Spleen (tissue), 11 donors: ENCODE measurements at regions not wholly inside any gene's neighbourhood (a gene's known extent, or its start where the extent isn't known, plus 50 kb on each side); places are given as distances from the start of the nearest gene placed in this dataset.

Source experiments
- DNase-seq: peaks from one replicate; pipeline ENCODE4 v3.0.0-alpha.2; 2020
- H3K27ac ChIP-seq, 8 donors: fragments of 200-600 bp; sonication (generic) in 7 of 8; 1 replicate in 4 of 8; 2 replicates in 4 of 8; pipeline versions ENCODE4 v1.5.0 to v1.8.0; 2016 to 2021; ENCODE audit warnings: inconsistent platforms in 4 of 8, mild to moderate bottlenecking in 4 of 8, moderate library complexity in 1 of 8
- H3K27me3 ChIP-seq, 7 donors: fragments of 200-600 bp; sonication (generic) in 6 of 7; replicated peaks in 1 of 7; 1 replicate in 4 of 7; 2 replicates in 3 of 7; pipeline versions ENCODE4 v1.5.0 to v1.8.0; 2016 to 2021; ENCODE audit warnings: inconsistent platforms in 3 of 7, mild to moderate bottlenecking in 1 of 7
- H3K36me3 ChIP-seq, 6 donors: fragments of 200-600 bp; sonication (generic) in 5 of 6; 1 replicate in 4 of 6; 2 replicates in 2 of 6; pipeline versions ENCODE4 v1.5.0 to v1.8.0; 2016 to 2021; ENCODE audit warnings: inconsistent platforms in 2 of 6
- H3K4me1 ChIP-seq, 6 donors: fragments of 200-600 bp; sonication (generic) in 5 of 6; 1 replicate in 3 of 6; 2 replicates in 3 of 6; pipeline versions ENCODE4 v1.5.0 to v1.8.0; 2016 to 2021; ENCODE audit warnings: inconsistent platforms in 3 of 6
- H3K4me3 ChIP-seq, 8 donors: fragments of 200-600 bp; sonication (generic) in 7 of 8; 1 replicate in 4 of 8; 2 replicates in 4 of 8; pipeline versions ENCODE4 v1.5.0 to v1.8.0; 2016 to 2021; ENCODE audit warnings: inconsistent platforms in 4 of 8, mild to moderate bottlenecking in 4 of 8, moderate library complexity in 2 of 8
- H3K9me3 ChIP-seq, 8 donors: fragments of 200-600 bp; sonication (generic) in 7 of 8; 1 replicate in 4 of 8; 2 replicates in 4 of 8; pipeline versions ENCODE4 v1.5.0 to v1.8.0; 2016 to 2021; ENCODE audit warnings: inconsistent platforms in 4 of 8
- CTCF ChIP-seq, 11 experiments: fragments of 200-600 bp in 7 of 11; fragments of 450-650 bp in 4 of 11; sonication (generic) in 4 of 11; IDR thresholded peaks in 8 of 11; conservative IDR thresholded peaks in 3 of 11; 1 replicate in 7 of 11; 2 replicates in 4 of 11; pipeline versions ENCODE4 v1.4.0 to v1.8.0; 2016 to 2021; ENCODE audit warnings: antibody characterized with exemption in 11 of 11, inconsistent platforms in 4 of 11, mild to moderate bottlenecking in 1 of 11
- POLR2A ChIP-seq, 3 donors: fragments of 450-650 bp; IDR thresholded peaks; one replicate each; pipeline ENCODE4 v1.5.1; 2017; ENCODE audit warnings: antibody characterized with exemption in 3 of 3, mild to moderate bottlenecking in 1 of 3
- POLR2AphosphoS5 ChIP-seq, 3 donors: sonication (generic); formaldehyde crosslinking; IDR thresholded peaks; one replicate each; pipeline ENCODE4 v1.5.1; 2017; ENCODE audit warnings: antibody characterized with exemption in 3 of 3
- WGBS, 5 donors: extraction: QIAGEN DNeasy Blood & Tissue Kit in 3 of 5; methylation state at CpG; one replicate each; pipeline versions ENCODE4 v1.1.5 to v1.1.7; 2013 to 2018; 5-methylcytosine and 5-hydroxymethylcytosine counted together
- intact Hi-C: fragments of 100-400 bp; cut with DNase I; formaldehyde crosslinking; loops from one replicate; pipeline ENCODE4 v1.15.0; 2023; ENCODE audit warnings: low total_unique reads
- donor health status: healthy with polysubstance abuse.
- donor health status: DM: no; HTN: no; CAD: no; lungs with moderate emphysema.
- donor health status: DM: no; HTN: no; CAD: no.
- donor health status: Bipolar disorder and iron deficiency.
- donor health status: healthy.
- donor health status: DM: no; HTN: no; CAD: no.
- donor health status: DM: yes; HTN: yes; CAD: no.

GRCh38 chr12:113551563-113551962 lies 79.9 kb upstream of the LHX5 start:
- no peak overlapping the region for H3K4me3 ChIP-seq
- TF ChIP-seq POLR2AphosphoS5 (IDR thresholded peaks at IDR 0.05) (no peak), CTCF (IDR thresholded peaks at IDR 0.05 in 8 of 11, conservative IDR thresholded peaks at IDR 0.05 in 3 of 11) (no peak)
- H3K4me1 ChIP-seq: no peaks in the 10 kb centered on the region
- no peaks in the 10 kb centered on the region for H3K36me3 ChIP-seq
- DNase-seq: no peak
- no peak overlapping the region for H3K27ac ChIP-seq
- intact Hi-C loops: no loop called here
- 85 to 91% (median 88%) methylated on average over 4 of the region's 4 CpGs for WGBS, 5 donors
- peaks cover 0 to 38% (median 0%) of the 10 kb centered on the region in 7 donors for H3K27me3 ChIP-seq
- peaks cover 0 to 24% (median 9%) of the 10 kb centered on the region in 8 donors for H3K9me3 ChIP-seq

GRCh38 chr12:113548467-113548866 lies 76.8 kb upstream of the LHX5 start:
- WGBS, 5 donors: 81 to 93% (median 84%) methylated on average over 2 of the region's 2 CpGs
- Histone ChIP-seq H3K4me3 (no peak overlapping the region), H3K9me3 (peaks cover 0 to 24% (median 7%) of the 10 kb centered on the region in 8 donors), H3K36me3 (no peaks in the 10 kb centered on the region), H3K4me1 (no peaks in the 10 kb centered on the region), H3K27me3 (peaks cover 0 to 36% (median 0%) of the 10 kb centered on the region in 7 donors), H3K27ac (no peak overlapping the region)
- no peak for DNase-seq
- intact Hi-C loops: no loop called here
- TF ChIP-seq POLR2AphosphoS5 (IDR thresholded peaks at IDR 0.05): no peak
- TF ChIP-seq POLR2A (IDR thresholded peaks at IDR 0.05): no peak
- TF ChIP-seq CTCF (IDR thresholded peaks at IDR 0.05 in 8 of 11, conservative IDR thresholded peaks at IDR 0.05 in 3 of 11): no peak

GRCh38 chr12:113546916-113547863 lies 75.5 kb upstream of the LHX5 start:
- Histone ChIP-seq H3K4me3 (no peak overlapping the region), H3K4me1 (no peaks in the 10 kb centered on the region), H3K27ac (no peak overlapping the region), H3K27me3 (peaks cover 0 to 33% (median 0%) of the 10 kb centered on the region in 7 donors), H3K9me3 (peaks cover 0 to 24% (median 7%) of the 10 kb centered on the region in 8 donors), H3K36me3 (no peaks in the 10 kb centered on the region)
- no peak for TF ChIP-seq POLR2A (IDR thresholded peaks at IDR 0.05)
- intact Hi-C loops: no loop called here
- 23 to 28% (median 25%) methylated on average over 17 to 18 of the region's 18 CpGs for WGBS, 5 donors
- DNase-seq: no peak

GRCh38 chr12:113537751-113538087 lies 66.0 kb upstream of the LHX5 start:
- Histone ChIP-seq H3K9me3 (peaks cover 0 to 15% (median 2%) of the 10 kb centered on the region in 8 donors), H3K4me1 (no peaks in the 10 kb centered on the region), H3K27ac (no peak overlapping the region), H3K27me3 (peaks cover 0 to 68% (median 9%) of the 10 kb centered on the region in 7 donors), H3K36me3 (no peaks in the 10 kb centered on the region), H3K4me3 (no peak overlapping the region)
- intact Hi-C loops: no loop called here
- TF ChIP-seq POLR2AphosphoS5 (IDR thresholded peaks at IDR 0.05) (no peak), POLR2A (IDR thresholded peaks at IDR 0.05) (no peak), CTCF (IDR thresholded peaks at IDR 0.05 in 8 of 11, conservative IDR thresholded peaks at IDR 0.05 in 3 of 11) (no peak)
- DNase-seq: no peak
- WGBS, 5 donors: 33 to 58% (median 41%) methylated on average over 6 of the region's 6 CpGs
